GM18867 (cell line): ENCODE measurements at regions not wholly inside any gene's neighbourhood (a gene's known extent, or its start where the extent isn't known, plus 50 kb on each side); places are given as distances from the start of the nearest gene placed in this dataset.

Source experiments
- ATAC-seq: cut with Tn5 transposase; IDR thresholded peaks from one replicate; pipeline ENCODE4 v1.9.1; 2021; ENCODE audit warnings: mild to moderate bottlenecking, moderate library complexity; ENCODE audit not compliant: unreplicated experiment

DNA sequence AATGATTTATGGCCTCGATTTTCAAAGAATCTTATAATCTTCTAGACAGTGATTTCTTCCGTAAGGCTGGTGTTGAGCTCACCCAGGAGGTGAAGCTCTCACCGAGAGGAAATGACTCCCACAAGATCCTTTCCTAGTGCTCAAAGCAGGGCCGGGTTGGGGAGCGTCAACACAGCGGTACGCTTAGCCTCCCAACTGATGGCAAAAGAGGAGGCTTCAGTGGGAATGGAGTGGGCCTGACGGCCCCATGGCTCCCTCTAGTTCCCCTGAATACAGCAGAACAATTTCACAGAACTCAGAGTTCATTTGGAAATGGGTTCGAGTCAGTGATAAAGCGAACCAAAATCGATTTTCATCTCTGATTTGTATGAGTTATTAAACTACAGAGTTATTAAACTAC lies 449.5 kb downstream of the KLF12 start:
- ATAC-seq: no peak

DNA sequence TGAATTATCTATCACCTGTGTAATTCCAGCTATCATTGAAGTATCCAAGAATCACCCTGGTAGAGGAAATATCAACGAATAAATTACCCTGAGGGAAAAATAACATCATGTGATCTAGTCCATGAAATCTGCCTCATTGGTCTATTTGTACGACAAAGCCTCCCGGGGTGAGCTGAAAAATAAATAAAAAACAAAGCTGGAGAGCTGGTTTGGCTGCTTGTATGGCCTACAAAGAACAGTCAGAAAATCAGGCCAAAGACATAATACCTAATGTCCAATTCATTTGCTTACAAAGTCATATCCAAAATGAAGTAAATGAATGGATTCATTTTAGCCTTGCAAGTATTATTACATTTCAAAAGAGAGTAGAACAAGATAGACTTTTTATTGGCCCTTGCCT lies 449.9 kb downstream of the KLF12 start:
- ATAC-seq: no peak

DNA sequence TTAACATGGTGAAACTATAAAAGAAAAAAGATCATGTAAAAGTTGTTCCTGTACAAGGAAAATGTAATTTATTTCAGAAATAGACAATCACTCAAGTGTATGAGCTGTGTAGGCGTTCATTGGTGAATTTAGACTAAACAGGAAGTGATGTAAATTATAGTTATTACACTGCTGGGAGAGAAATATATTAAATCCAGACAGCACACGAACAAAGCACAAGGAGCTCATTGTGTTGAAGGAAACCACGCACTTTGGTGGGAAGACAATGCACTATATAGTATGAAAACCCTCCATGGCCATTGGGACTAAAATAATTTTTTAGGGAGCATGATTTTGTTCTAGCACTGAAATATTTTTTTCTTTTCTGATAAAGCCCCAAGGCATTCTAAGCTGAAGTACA lies 450.5 kb downstream of the KLF12 start:
- no peak for ATAC-seq

DNA sequence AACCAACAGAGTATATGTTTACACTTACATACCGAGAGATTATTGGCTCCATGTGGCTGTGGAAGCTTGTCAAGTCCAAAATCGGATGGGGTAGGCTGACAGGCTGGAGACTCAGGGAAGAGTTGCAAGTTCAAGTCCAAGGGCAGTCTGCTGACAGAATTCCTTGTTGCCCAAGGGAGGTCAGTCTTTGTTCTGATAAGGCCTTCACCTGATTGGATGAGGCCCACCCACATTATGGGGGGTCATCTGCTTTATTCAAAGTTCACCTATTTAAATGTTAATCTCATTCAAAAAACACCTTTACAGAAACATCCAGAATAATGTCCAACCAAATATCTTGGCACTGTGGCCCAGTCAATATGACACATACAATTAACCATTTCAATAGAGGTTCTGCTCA lies 452.4 kb downstream of the KLF12 start:
- no peak for ATAC-seq

DNA sequence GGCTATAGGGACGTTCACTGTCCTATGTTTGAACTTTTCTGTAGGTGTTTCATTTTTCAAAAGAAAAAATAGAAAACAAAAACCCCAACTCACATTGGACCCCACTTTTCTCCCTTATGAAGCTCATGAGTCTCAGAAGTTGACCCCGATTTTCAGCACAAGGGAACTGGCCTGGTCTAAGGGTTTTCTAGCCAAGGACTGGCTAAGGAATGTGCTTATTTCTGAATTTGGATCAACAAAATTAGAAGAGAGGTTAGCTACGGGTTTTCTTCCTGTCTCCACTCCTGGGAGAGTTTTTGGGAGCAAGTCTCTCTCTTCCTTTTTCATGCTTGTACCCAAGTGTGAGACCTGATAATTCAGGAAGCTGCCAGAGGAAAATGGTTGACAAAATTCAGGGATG lies 453.2 kb downstream of the KLF12 start:
- no peak for ATAC-seq

DNA sequence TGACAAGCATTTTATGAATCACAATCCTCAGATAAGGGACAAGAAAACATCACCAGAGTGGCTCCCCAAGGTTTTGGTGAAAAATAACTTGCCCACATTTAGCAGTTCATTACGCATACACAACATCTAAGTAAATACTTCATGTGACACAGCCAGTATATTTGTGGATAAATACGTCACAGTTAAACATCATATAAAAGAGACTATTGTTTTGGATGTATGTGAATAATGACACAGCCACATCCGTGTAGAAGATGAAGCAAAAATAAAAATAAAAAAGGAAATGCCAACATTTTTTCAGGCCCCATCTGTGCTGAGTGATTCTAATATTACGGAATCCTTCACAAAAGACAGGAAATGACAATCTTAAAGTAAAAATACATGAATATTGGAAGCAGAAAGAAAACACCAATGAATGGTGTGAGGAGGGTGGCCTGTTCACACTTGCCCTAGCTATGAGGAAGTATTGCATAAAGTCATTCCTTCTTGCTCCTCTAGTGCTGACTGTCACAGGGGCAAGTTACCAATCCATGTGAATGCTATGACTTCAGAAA lies 457.1 kb downstream of the KLF12 start:
- ATAC-seq: no peak

DNA sequence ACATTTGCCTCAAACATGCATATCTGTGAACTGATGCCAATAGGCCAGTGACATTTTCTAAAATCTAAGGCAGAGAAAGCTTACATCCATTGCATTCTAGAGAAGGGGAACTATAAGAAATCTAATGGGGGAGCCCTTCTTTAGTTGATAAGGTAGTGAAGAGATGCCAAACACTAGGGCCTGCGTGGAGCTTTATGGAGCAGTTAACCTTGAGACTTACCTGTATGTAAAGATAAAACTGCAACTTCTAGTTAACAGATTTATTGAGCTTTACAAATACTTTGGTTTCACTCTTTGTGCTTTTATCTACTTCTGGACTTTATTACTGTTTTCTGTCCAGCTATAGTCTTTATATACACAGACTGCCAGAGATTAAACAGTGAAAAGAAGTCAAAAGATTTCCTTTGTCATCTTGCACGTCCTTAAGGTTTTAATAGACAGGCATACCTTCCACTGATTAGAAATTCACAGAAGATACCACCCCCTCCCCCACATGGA lies 457.6 kb downstream of the KLF12 start:
- no peak for ATAC-seq

DNA sequence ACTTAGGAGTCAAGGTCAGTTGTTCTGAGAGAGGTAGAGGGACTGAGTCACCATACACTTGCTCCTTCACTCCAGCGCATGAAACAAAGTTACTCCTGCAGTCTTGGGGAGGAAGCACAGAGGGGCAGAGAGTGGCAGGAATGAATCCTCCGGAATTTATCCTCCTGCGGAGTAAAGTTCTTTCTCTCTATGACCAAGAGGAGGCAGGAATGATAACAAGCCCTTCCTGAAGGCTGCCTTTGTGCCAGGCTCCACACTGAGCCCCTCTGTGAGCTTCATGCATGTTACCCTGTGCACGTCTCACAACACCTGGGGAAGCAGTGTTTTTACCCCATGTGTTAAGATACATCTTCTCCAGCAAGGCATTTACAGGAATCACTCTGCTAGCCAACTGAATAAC lies 458.4 kb downstream of the KLF12 start:
- no peak for ATAC-seq

DNA sequence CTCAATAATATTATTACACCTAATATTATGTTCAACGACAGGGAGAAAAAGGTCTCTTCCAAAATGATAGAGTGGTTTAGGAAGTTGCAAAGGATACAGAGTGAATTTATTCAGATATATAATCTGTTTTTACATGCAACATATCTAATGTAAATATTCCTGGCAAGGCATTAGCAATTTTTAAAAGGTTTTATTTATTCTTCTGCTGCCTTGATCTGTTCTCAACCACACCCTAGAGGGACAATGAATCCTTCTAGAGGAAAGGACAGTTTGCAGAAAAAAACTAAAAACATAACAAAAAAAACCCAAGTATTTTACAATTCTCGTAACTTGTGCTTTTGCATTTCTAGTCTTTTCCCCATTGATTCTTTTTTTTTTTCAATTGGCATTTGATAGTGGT lies 459.6 kb downstream of the KLF12 start:
- no peak for ATAC-seq

DNA sequence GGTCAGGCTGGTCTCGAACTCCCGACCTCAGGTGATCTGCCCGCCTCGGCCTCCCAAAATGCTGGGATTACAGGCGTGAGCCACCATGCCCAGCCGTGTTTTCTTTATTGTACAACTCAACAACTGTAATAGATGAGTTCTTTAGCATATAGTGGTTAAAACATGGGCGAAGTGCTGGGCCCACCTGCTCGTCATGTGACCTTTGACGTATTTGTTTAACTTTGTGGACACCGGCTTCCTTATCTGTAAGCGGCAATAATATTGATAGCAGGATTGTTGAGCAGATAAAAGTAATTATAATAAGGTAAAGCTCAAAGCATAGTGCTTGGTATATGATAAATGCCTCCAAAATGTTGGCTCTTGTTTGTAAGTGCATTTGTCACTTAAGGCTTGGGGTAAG lies 460.3 kb downstream of the KLF12 start:
- ATAC-seq: no peak

DNA sequence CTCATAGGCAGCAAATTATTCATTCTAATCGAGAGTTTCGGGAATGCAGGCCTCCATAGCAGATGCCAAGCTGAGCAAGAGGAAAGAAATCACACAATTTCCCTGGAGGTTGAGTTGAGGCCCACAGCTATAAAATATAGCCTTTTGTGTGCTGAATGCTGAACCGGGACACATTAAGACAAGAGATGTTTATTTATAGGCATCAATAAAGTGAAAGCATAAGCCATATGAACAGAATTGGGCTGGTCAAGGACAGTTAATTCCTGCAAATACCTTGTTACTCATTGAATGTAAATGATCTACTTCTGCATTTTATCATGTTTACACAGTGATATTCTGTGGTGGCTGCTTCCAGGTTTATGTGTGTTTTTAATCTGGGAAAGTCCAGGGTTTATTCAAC lies 461.7 kb downstream of the KLF12 start:
- no peak for ATAC-seq

DNA sequence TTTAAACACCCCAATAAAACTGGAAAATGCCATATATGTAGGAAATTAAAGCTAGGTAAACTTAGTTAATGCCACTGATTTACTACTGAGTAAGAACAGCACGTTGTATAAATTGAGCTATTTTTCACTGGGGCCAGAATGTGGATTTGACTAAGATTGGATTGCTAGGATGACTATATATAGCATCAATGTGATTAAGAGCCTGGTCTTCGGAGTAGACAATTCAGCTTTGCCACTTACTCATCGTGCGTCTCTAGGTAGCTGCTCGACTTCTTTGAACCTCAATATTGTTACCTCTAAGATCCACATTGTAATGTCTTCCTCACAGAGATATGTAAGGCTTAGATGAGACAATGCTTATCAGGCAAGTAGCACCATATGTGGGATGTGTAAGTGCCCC lies 462.5 kb downstream of the KLF12 start:
- ATAC-seq: no peak

DNA sequence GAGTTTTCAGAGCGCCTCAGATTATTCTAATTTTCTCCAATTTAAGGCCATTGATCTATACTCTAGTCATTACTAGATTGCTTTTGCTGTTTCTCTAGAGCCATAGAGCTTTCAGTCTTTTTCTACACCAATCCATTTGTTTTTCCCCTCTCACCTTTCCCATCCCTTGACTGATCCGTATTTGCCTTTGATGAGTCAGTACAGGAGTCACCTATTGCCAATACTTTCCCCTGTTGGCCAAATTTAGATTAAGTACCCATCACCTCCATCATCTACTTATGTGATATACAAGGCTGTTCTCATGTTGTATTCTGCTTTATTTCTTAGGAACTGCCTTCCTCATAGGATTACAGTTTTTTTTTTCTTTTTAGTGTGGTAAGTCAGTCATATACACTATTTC lies 463.2 kb downstream of the KLF12 start:
- ATAC-seq: no peak

DNA sequence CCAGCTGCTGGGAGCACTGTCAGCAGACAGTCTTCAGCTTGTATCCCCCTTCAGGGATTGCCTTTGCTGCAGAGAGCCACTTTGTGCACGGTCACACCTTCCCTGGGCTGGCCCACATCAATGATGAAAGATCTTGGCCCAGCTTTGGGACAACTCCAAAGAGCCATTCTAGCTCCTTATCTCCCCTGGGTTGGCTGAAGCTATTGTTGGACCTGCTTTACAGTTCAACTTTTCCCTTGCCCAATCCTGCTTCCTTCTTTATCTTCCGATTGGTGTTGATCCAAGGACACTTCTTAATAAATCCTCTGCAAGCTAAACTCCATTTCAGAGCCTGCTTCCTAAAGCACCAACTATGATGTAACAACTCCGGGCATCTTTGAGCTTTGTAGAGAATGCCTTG lies 466.4 kb downstream of the KLF12 start:
- no peak for ATAC-seq

DNA sequence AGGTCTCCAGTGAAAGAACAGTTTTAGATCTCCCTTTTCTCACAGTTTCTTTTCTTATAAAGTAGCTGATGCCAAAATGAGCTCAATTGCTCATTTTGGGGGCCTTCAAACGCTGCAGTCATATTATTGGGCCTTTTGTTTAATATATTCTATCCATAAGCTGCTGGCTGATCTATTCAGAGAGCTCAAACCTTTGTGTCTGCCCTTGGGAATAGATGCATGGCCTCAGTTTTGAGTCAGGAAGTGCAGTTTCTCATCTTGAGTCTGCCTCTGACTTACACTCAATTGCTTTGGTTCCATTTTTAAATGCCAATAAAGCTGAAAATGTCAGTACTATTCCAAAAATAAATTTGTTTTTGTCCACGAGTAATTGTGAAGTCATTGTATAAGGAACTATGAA lies 468.9 kb downstream of the KLF12 start:
- ATAC-seq: no peak

DNA sequence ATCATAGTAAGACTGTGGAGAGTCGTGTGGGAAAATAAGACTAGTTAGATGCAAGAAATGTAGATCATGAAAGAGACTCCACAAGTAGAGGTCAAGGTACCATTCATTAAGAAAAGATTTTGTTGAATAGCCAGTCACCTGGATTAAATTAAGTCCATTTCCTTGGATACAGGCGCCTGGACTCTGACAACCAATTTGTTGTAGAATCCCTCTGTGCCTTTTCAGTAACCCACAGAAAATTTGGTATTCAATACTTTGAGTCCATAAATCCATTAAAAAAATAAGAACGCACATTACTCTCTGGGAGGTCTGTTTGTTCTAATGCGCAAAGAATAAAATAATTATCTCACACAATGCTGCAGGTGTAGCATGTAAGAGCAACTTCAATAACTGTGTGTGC lies 469.4 kb downstream of the KLF12 start:
- ATAC-seq: no peak

DNA sequence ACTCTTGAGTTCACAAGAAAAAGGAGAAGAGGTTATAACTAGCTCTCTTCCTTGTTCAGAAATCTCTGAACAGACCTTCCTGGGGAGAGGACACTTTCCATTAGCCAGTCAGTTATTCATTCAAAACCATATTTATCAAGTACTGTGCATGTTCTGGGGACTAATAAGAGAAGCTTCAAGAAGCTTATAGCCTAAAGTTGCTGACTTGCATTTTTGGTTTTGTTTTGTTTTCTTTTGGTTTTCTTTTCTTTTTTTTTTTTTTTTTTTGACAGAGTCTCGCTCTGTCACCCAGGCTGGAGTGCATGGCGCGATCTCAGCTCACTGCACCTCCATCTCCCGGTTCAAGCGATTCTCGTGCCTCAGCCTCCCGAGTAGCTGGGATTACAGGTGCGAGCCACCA lies 471.4 kb downstream of the KLF12 start:
- ATAC-seq: no peak

DNA sequence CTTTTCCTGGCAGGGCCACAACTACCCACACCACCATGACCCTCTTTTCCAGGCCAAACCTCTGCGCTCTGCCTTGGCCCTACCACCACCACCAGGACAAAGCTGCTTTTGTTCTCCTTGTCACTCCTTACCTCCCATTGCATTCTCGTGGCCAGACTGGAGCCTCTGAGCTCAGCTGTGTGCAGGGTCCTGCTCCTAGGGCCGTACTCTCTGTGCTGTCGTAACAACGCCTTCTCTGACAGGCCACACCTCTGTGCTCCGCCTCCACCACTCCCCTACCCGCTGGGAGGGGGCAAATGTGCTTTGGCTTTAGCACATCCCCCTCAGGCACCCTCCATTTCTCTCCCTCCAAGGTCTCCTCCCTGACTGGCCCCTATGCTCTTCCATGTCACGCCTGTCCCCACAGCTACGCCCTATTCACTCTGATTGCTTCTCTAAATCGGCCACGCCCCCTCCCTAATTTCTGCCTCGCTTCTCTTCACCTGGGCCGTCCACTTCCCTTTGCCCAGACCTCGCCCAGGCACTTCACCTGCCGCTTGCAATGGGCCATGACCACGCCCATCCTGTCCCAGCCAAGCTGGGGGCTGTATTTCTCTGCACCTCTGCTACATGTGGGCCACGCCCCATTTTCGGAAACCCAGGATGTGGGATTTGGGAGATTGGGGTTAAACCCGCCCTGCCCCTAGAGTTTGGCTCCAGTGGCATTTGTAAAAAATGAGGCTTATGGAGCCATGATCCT lies 472.3 kb downstream of the KLF12 start:
- ATAC-seq: no peak

DNA sequence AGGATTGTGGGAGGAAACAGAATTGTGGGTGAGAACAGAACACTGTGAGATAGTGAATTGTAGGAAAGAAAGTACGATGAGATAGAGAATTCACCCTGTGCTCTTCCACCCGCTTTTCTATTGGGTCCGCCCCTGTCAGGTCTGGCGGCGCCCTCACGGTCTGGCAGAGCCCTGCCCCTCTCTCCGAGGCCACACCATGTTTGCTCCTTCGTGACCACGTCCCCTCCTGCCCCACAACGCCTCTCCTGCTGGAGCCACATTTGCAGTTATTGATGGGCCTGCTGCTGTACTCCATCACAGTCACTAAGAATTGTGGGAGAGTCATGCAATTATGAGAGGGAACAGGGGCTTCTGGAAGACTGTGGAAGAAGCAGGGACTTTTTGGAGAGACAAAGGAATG lies 473.1 kb downstream of the KLF12 start:
- ATAC-seq: no peak

DNA sequence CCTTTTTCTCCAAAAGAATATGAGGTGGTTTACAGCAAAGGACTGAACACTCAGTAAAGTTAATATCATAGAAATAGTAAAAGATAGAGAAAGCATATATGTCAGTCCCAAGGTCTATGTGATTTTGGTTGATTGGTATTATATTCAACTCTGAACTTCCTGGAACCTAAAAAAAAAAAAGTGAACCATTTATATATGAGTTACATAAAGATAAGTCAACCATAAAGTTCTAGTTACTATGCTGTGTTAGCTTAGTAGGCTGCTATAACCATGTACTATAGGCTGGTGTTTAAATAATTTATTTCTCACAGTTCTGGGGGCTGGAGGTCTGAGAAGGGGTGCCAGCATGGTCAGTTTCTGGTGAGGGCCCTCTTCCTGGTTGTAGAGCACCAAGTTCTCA lies 475.6 kb downstream of the KLF12 start:
- no peak for ATAC-seq

DNA sequence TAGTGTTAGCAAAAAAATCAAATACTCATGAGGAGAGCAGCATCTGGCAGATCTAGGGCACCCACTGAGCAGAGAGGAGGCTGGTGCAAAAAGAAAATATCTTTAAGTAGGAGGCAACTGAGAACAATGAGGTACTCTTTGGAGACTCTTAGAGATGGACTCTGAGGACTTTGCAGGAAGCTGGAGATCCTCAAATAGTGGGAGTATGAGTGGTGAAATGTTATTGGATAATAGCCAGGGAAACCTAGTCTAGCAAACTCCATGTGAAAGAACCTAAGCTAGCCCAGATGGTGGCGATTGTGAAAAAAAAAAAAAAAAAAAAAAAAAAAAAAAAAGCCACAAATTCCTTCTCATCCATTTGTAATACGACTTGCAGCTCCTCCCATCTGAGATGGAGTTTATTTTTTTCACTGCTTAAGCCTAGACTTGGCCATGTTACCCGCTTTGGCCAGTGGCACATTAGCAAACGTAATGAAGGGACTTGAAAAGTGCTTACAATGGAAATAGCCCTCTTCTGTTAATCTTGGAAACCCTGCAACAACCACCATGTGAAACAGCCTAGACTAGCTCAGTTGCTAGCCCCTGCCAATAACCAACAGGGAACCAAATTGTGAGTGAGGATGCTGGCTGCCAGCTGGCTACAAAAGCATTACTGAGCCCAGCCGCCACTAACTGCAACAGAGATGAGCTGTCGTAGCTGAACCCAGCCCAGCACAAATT lies 476.2 kb downstream of the KLF12 start:
- ATAC-seq: no peak

DNA sequence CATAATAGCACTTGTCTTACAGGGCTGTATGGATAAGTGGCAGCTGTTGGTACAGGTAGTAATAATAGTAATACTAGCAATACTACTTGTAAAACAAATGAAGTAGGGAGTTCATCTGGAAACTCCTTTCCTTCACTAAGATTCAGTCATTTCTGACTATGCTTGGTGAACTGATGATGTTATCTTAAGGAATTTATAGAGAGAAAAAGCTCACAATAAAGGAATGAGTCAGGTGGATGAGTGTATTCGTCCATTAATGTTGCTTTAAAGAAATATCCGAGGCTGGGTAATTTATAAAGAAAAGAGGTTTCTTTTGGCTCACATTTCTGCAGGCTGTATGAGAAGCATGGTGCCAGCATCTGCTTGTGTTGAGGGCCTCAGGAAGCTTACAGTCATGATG lies 477.3 kb downstream of the KLF12 start:
- no peak for ATAC-seq
